Liver (tissue), 3 donors: ENCODE measurements at regions not wholly inside any gene's neighbourhood (a gene's known extent, or its start where the extent isn't known, plus 50 kb on each side); places are given as distances from the start of the nearest gene placed in this dataset.

Experiments
- GABPA ChIP-seq, 2 donors: IDR thresholded peaks in 1 of 2; conservative IDR thresholded peaks in 1 of 2; 2 replicates each; pipeline ENCODE4 v1.6.1; 2016; ENCODE audit warnings: antibody characterized with exemption in 2 of 2, mild to moderate bottlenecking in 1 of 2, moderate library complexity in 1 of 2
- YY1 ChIP-seq: IDR thresholded peaks from 2 replicates; pipeline ENCODE4 v1.6.1; 2016; ENCODE audit warnings: antibody characterized with exemption, mild to moderate bottlenecking
- TF ChIP-seq, protein P1 (sequence below): fragments of 150-350 bp; IDR thresholded peaks from 2 replicates; pipeline ENCODE4 v1.5.1; 2017; ENCODE audit warnings: improper control_type of control experiment, low read depth, low read length; ENCODE audit not compliant: missing input control
- donor health status: healthy.
- donor health status: healthy.

DNA sequence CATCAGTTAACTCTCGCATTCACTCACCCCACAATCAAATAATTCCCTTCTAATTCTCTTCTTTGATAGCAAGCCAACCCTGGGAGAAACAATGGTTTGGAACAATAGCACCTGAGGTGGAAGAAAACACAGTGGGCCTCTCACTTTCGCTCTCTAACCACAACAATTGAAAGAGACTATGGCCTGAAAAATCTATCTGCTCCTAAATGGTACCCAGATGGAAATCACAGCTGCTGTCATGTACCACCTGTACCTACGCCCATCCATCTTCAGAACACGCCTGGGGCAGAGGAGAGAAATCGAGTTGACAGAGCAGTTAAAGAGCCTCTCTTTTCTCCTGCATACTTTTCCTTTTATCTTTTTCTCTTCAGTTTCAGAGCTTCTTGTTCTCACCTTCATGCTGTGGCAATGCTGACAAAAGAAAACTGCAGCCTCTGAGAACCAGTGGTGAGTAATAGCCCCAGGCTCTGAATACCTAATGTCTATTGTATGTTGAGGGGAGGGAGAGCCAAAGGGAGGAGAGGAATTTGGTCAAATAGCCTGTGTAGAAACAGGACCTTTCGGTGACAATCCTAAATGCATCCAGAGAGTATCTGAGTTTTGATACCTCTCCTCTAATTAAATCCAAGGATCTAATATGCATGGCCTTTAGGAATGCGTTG is 57.7 kb downstream of the ZC3H11B start:
- TF ChIP-seq, protein P1, sequence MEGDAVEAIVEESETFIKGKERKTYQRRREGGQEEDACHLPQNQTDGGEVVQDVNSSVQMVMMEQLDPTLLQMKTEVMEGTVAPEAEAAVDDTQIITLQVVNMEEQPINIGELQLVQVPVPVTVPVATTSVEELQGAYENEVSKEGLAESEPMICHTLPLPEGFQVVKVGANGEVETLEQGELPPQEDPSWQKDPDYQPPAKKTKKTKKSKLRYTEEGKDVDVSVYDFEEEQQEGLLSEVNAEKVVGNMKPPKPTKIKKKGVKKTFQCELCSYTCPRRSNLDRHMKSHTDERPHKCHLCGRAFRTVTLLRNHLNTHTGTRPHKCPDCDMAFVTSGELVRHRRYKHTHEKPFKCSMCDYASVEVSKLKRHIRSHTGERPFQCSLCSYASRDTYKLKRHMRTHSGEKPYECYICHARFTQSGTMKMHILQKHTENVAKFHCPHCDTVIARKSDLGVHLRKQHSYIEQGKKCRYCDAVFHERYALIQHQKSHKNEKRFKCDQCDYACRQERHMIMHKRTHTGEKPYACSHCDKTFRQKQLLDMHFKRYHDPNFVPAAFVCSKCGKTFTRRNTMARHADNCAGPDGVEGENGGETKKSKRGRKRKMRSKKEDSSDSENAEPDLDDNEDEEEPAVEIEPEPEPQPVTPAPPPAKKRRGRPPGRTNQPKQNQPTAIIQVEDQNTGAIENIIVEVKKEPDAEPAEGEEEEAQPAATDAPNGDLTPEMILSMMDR, result no peak
- TF ChIP-seq YY1 (no peak), GABPA (IDR thresholded peaks at IDR 0.05 in 1 of 2, conservative IDR thresholded peaks at IDR 0.05 in 1 of 2) (no peak)
